ENCODE measurements at regions not wholly inside any gene's neighbourhood (a gene's known extent, or its start where the extent isn't known, plus 50 kb on each side); places are given as distances from the start of the nearest gene placed in this dataset.

DNA sequence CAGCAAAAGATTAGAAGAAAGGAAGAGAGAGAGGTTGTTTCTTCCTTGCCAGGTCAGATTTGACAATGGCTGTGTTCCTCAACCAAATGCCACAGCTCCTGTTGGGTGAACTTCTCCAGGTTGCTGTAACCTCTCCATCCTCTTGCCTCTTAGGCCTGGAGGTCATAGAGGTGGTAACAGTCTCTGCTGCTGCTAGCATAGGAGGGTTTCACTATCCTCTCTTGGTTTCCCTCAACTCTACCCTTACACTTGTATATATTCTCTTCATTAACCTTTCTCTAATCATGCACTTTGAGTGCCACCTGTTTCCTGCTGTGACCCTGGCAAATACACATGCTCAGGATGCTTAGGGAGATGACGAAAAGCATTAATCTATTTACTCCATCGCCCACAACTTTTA lies 67.7 kb upstream of the HIF1A start:
- H3K9me3 ChIP-seq (ENCODE audit: control insufficient read depth, insufficient read depth, low read length), result no peaks in the 10 kb centered on the region
- no peaks in the 10 kb centered on the region for H3K27me3 ChIP-seq (ENCODE audit: control insufficient read depth, low read length)
- TF ChIP-seq, protein P1, sequence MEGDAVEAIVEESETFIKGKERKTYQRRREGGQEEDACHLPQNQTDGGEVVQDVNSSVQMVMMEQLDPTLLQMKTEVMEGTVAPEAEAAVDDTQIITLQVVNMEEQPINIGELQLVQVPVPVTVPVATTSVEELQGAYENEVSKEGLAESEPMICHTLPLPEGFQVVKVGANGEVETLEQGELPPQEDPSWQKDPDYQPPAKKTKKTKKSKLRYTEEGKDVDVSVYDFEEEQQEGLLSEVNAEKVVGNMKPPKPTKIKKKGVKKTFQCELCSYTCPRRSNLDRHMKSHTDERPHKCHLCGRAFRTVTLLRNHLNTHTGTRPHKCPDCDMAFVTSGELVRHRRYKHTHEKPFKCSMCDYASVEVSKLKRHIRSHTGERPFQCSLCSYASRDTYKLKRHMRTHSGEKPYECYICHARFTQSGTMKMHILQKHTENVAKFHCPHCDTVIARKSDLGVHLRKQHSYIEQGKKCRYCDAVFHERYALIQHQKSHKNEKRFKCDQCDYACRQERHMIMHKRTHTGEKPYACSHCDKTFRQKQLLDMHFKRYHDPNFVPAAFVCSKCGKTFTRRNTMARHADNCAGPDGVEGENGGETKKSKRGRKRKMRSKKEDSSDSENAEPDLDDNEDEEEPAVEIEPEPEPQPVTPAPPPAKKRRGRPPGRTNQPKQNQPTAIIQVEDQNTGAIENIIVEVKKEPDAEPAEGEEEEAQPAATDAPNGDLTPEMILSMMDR (IDR thresholded peaks at IDR 0.05; ENCODE audit: low read depth, low read length, poor library complexity, severe bottlenecking), result no peak
- TF ChIP-seq EZH2phosphoT487 (IDR thresholded peaks at IDR 0.05; ENCODE audit: borderline replicate concordance, low read length), result no peak
- no peak overlapping the region for H3K27ac ChIP-seq (ENCODE audit: low read depth, low read length)
- no peaks in the 10 kb centered on the region for H4K20me1 ChIP-seq (ENCODE audit: control insufficient read depth, insufficient read depth, low read depth, low read length)
- no peaks in the 10 kb centered on the region for H3K79me2 ChIP-seq (ENCODE audit: control insufficient read depth, low read length)
- no peak overlapping the region for H3K4me3 ChIP-seq (ENCODE audit: low read length)
- H3K4me1 ChIP-seq (ENCODE audit: control insufficient read depth, low read length), result no peaks in the 10 kb centered on the region
- H3K36me3 ChIP-seq (ENCODE audit: control insufficient read depth, low read length), result no peaks in the 10 kb centered on the region
- H3F3A ChIP-seq (ENCODE audit: control insufficient read depth, insufficient read depth), result no peaks in the 10 kb centered on the region
- H3K4me2 ChIP-seq (ENCODE audit: low read length), result no peak overlapping the region
- H3K9me2 ChIP-seq (replicated peaks; ENCODE audit: control insufficient read depth, low read length), result no peaks in the 10 kb centered on the region

DNA sequence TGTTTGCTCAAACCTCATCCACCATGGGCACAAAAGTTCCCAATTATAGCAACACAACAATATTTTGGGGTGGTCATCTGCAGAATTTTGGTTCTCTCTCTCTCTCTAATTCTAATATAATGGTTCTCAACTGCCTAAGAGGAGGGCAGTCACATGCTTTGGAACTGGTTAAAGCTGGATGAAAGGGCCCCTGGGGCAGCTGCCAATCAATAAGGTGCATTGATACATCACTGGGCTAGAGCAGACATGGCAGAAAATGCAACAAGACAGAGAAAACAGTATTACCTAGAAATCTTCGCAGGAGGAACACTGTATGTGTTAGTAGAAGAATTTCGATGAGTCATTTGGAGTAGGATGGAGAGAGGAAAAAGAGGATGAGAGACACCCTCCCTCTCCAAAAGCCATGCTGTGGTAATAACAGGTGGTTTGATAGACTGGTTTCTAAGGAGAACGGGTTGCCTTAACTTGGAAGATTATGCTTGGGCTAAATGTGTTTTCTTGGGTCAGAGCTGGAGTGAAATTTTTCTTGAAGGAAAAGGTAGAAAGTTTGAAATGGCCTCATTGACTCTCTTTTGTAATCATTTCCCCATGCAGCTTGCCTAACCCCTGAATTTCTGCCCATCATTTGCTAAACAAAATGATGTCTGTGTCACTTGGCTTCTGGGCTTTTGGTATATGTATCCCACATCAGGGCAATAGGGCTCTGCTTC lies 67.1 kb upstream of the HIF1A start:
- Histone ChIP-seq H3F3A (ENCODE audit: control insufficient read depth, insufficient read depth) (no peaks in the 10 kb centered on the region), H3K36me3 (ENCODE audit: control insufficient read depth, low read length) (no peaks in the 10 kb centered on the region), H3K4me1 (ENCODE audit: control insufficient read depth, low read length) (no peaks in the 10 kb centered on the region), H3K79me2 (ENCODE audit: control insufficient read depth, low read length) (no peaks in the 10 kb centered on the region), H4K20me1 (ENCODE audit: control insufficient read depth, insufficient read depth, low read depth, low read length) (no peaks in the 10 kb centered on the region), H3K4me3 (ENCODE audit: low read length) (no peak overlapping the region), H3K27me3 (ENCODE audit: control insufficient read depth, low read length) (no peaks in the 10 kb centered on the region), H3K27ac (ENCODE audit: low read depth, low read length) (no peak overlapping the region), H3K4me2 (ENCODE audit: low read length) (no peak overlapping the region), H3K9me3 (ENCODE audit: control insufficient read depth, insufficient read depth, low read length) (no peaks in the 10 kb centered on the region), H3K9me2 (replicated peaks; ENCODE audit: control insufficient read depth, low read length) (no peaks in the 10 kb centered on the region)
- TF ChIP-seq EZH2phosphoT487 (IDR thresholded peaks at IDR 0.05; ENCODE audit: borderline replicate concordance, low read length), result no peak
- TF ChIP-seq, protein P1 (IDR thresholded peaks at IDR 0.05; ENCODE audit: low read depth, low read length, poor library complexity, severe bottlenecking), result no peak

- Histone ChIP-seq H3K4me1 (ENCODE audit: control insufficient read depth, low read length) (no peaks in the 10 kb centered on the region), H3K36me3 (ENCODE audit: control insufficient read depth, low read length) (no peaks in the 10 kb centered on the region), H3K9me2 (replicated peaks; ENCODE audit: control insufficient read depth, low read length) (no peaks in the 10 kb centered on the region), H3K4me3 (ENCODE audit: low read length) (no peak overlapping the region), H4K20me1 (ENCODE audit: control insufficient read depth, insufficient read depth, low read depth, low read length) (no peaks in the 10 kb centered on the region), H3K27ac (ENCODE audit: low read depth, low read length) (no peak overlapping the region), H3K27me3 (ENCODE audit: control insufficient read depth, low read length) (no peaks in the 10 kb centered on the region), H3K79me2 (ENCODE audit: control insufficient read depth, low read length) (no peaks in the 10 kb centered on the region), H3K9me3 (ENCODE audit: control insufficient read depth, insufficient read depth, low read length) (no peaks in the 10 kb centered on the region), H3K4me2 (ENCODE audit: low read length) (no peak overlapping the region), H3F3A (ENCODE audit: control insufficient read depth, insufficient read depth) (no peaks in the 10 kb centered on the region)
- TF ChIP-seq EZH2phosphoT487 (IDR thresholded peaks at IDR 0.05; ENCODE audit: borderline replicate concordance, low read length), result no peak
- TF ChIP-seq, protein P1 (IDR thresholded peaks at IDR 0.05; ENCODE audit: low read depth, low read length, poor library complexity, severe bottlenecking), result no peak
These were observed 64.8 kb upstream of the HIF1A start for GRCh38 chr14:61630399-61631044.
